ENCODE measurements at regions not wholly inside any gene's neighbourhood (a gene's known extent, or its start where the extent isn't known, plus 50 kb on each side); places are given as distances from the start of the nearest gene placed in this dataset.

GRCh38 chr19:31664096-31664495 lies 314.9 kb upstream of the TSHZ3 start:
- DNase-seq (ENCODE audit: low read depth) = no peak

DNA sequence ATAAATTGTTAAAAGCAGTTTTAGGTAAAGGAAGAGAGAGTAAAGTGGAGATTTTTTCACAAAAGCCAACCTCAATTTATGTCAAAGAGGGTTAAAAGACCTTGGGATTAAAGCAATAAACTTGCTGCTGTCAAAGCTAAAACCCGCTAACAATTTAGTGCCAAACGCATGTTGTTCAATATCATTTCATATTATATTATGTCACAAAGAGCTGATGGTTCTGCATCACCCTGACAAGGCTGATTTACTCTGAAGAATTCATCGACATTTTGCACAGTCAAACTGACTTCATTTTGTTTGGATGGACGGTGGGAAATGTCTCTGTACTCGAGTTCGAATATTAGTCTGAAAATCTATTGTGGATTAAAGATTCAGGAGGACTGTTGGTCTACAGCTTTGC lies 315.8 kb upstream of the TSHZ3 start:
- no peak for DNase-seq (ENCODE audit: low read depth)

DNA sequence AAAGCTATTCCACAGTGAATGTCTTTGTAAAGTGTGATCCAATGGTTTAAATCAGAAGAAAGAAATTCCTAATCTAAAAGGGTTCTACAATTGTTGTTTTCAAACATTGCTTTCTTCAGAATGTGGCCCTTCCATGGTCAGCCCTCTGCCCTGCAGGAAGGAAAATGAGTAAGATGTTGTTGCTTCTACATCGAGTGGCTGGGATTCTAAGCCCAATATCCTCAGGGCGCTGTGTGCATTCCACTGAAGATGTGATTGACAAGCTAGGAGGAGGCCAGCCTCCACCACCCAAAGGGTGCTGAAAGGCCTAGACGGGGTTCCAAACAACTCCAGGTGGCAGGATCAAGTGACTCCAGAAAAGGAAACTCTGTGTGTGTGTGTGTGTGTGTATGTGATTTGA lies 316.9 kb upstream of the TSHZ3 start:
- no peak for DNase-seq (ENCODE audit: low read depth)

DNA sequence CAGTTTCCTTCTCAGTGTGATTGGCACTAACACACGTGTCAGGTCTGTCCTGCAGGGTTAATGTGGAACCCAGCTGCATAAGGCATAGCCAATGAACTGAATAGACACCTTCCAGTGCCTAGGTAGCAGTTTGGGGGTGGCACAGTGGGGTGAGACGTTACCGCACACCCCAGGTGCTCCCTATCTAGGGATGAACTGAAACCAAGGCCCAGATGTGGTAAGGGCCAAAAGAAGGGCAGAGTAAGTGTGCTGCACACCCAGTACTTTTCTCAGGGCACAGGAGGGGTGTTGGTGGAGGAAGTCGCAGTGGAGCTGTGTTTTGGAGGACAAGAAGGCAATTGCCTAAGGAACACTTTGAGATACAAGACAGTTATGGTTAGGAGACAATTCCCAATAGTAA lies 317.9 kb upstream of the TSHZ3 start:
- DNase-seq (ENCODE audit: low read depth) = no peak

DNA sequence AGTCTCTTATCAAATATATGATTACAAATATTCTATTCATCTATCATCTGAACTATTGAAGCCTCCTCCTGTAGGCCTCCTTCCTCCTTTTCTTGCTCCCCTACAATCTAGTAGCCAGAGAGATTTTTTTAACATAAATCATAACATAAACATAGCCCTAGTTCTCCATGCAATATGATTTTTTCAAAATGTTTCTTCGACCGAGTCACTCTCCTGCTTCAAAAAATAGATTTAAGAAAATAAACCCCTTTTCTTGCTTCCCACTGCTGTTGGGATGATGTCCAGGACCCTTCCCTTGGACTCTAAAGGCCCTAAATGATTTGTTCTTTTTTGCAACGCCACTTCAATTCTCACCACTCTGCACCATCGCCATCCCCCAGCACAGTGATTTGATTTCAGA lies 319.7 kb upstream of the TSHZ3 start:
- no peak for DNase-seq (ENCODE audit: low read depth)

GRCh38 chr19:31670931-31671330 lies 321.7 kb upstream of the TSHZ3 start:
- no peak for DNase-seq (ENCODE audit: low read depth)

- DNase-seq (ENCODE audit: low read depth) = no peak
These were observed 322.3 kb upstream of the TSHZ3 start for GRCh38 chr19:31671411-31672035.

GRCh38 chr19:31674503-31675192 lies 325.4 kb upstream of the TSHZ3 start:
- peak; percentile 13 for DNase-seq (ENCODE audit: low read depth)

GRCh38 chr19:31675193-31675913 lies 326.1 kb upstream of the TSHZ3 start:
- DNase-seq (ENCODE audit: low read depth) = peak; percentile 28

GRCh38 chr19:31676271-31677004 lies 327.2 kb upstream of the TSHZ3 start:
- DNase-seq (ENCODE audit: low read depth) = no peak

DNA sequence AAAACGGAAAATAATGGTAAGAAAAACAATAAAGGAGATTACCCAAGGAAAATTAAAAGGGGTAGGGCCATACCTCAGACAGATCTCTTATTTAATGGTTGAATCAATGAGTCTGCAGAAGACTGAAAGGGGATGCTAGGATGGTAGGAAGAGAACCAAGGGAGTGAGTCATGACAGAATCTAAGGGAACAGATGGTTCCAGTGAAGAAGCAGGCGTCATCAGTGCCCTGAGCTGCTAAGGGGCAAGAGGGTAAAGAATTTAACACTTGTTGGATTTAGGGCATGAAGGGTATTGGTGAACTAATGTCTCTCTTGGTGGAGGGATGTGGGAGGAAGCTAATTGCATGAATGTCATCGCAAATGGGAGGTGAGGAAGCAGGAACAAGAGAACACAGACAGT lies 329.2 kb upstream of the TSHZ3 start:
- no peak for DNase-seq (ENCODE audit: low read depth)

DNA sequence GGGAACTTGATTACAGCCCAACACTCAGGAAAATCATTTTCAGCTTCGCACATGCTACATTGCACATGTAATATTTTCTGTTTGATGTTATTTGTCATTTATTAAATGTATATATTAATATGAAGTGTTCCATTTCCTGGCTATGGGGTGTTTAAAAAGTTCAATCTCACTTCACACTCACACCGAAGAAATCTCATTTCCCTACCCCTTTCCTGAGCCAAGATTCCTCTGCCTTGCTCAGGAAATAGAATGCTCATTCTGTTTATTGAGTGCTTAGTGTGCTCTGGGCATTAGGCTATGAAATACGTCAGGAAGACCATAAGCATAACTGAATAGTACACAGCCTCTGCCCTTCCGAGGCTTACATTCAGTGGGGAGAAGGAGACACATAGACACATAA lies 331.9 kb upstream of the TSHZ3 start:
- DNase-seq (ENCODE audit: low read depth) = no peak

DNA sequence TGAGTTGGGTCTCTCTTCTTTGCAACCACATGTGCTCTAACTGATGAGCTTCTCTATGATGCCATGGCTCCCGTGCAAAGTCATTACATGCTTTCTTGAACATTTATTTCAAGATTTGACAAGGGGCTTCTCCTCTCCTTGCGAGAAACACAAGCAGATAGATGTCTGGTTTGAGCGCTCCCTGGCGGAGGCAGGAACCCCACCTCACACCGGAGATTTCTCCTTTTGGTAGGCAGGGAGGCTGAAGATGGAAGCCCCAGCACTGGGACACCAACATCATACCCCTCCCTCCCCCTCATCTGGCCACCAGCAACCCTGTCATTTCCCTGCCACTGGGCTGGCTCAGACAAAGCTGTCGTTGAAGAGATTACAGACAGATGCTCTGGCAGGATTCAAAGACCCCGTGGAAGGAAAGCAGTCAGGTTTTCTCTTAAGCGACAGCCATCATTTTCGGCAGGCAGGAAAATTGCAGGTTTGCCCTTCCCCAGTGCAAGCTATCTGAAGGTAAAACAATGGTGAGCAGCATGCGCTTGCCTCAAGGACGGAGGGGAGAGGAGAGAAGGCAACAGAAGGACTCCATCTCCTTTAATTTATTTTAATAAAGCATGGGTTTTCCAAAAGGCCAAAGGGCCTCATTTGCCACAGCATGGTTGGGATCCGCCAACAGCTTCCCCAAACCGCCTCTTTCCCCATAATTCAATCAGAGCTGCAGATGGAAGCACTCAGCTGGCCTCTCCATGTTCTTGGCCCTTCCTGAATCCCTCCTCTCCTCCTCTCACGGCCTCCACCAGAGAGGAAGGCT lies 344.1 kb upstream of the TSHZ3 start:
- DNase-seq (ENCODE audit: low read depth) = no peak

- no peak for DNase-seq (ENCODE audit: low read depth)
These were observed 344.7 kb upstream of the TSHZ3 start for GRCh38 chr19:31693933-31694269.

DNA sequence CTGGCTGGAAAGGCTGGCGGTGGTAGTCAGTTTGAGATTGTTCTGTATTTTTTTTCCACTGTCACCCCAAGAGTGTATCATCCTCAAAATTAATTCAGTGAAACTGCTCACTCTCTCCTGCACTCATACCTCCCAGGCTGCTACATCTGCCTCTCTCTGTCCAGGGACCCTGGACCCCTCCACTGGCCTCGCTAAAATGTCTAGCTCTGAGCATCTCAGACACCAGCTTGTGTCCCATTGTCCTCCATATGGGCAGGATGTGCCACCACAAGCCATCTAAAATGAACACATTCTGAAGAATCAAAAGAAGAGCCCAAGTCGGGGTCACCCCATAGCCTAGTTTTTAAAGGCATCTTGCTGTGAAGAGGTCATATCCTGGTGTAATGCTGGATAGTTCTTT lies 345.5 kb upstream of the TSHZ3 start:
- no peak for DNase-seq (ENCODE audit: low read depth)

- no peak for DNase-seq (ENCODE audit: low read depth)
These were observed 350.2 kb upstream of the TSHZ3 start for GRCh38 chr19:31699421-31699820.

DNA sequence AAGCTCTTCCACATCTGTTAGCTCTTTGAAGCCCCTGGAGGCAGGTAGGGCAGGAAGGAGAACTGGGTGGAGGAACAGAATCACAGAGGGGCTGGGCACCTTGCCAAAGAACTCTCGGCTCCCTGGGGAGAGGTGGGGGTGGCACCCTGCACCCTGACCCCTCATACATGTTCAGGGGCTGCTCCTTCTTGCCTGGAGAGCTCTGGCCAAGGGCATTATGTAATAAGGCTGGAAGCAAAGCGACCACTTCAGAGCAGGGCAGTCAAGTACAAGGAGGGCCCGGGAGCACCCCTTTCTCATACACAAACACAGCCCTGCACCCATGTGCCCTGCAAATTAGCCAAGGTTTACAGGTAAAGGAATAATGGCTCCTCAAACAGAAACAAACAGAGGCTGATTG lies 351.9 kb upstream of the TSHZ3 start:
- no peak for DNase-seq (ENCODE audit: low read depth)

DNA sequence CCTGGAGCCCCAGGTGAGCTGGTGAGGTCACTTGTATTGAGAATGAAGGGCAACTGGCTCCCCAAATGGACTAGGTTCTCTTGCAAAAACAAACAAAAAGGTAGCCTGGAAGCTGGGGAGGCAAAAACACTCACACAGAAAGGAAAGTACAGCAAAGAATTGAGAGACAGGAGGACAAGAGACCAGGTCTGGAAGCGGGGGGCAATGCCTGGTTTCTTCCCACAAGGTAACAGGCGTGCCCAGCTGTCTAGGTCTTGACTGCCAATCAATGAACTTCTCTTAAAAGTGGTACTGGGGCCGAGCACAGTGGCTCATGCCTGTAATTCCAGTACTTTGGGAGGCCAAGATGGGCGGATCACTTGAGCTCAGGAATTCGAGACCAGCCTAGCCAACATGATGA lies 356.4 kb upstream of the TSHZ3 start:
- no peak for DNase-seq (ENCODE audit: low read depth)

GRCh38 chr19:31706131-31706530 lies 356.9 kb upstream of the TSHZ3 start:
- no peak for DNase-seq (ENCODE audit: low read depth)

DNA sequence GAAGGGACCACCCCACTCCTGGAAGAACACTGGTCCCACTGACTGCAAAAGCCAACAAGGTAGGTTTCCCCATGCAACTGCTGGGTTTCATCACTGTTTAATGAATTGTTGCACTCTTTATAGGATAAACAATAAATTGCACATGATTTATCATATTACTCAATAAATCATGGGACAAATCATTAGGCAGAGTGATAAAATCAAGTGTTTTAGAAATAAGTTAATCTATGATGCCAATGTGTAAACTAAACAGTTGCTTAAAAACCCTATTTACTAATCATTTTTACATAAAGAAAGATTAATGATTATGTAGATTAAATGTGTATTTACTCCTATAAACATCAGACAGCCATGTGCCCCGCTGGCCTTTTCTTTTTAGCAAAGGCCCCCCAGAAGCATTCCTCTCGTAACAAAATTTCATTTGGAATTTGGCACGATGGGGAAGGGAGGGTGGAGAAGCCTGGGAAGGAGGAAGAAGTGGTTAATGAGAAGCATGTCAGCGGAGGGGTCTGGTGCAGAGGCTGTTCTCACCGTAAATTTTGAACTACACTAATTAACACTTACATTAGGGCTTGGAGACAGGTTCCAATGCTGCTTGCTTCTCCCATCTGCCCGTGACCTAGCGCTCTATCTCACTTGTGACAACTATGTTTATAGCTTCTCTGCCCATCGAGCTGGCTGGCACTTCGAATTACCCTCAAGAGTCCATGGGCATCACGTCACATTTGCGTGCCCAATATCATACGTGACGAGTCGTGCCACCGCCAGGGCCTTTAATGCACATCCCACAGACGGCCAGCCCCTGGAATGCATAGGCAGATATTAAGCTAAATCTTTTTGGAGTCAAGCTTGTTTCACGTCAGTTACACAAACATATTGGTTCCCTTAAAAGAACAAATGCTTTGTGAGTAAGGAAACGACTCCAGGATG lies 357.7 kb upstream of the TSHZ3 start:
- no peak for DNase-seq (ENCODE audit: low read depth)

DNA sequence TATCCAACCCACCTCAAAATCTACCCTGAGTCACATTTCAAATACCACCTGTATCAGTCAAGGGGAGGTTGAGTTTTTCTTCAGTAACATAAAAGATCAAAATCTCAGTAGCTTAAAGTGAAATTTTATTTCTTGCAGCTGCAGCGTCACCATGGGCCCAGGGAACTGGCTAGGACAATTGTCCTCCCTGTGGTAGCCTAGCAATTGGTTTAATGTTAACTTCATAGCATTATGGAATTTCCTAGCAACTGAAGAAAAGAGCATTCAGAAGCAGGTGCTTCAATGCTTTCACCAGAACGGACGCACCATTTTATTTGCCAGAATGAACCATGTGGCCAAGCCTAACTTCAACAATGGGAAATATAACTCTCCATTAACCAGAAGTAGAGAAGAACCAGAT lies 359.3 kb upstream of the TSHZ3 start:
- DNase-seq (ENCODE audit: low read depth) = no peak

All from ELR (cell line).